Lung (tissue), 11 donors: ENCODE measurements at regions not wholly inside any gene's neighbourhood (a gene's known extent, or its start where the extent isn't known, plus 50 kb on each side); places are given as distances from the start of the nearest gene placed in this dataset.

Experiments used
- ATAC-seq: fragments of 200-7000 bp; cut with Tn5 transposase; one replicate; pipeline ENCODE4 v1.9.1; 2020; ENCODE audit warnings: moderate number of reproducible peaks; ENCODE audit not compliant: insufficient read depth, low FRiP score
- DNase-seq, 3 donors: peaks; one replicate each; pipeline ENCODE4 v3.0.0-alpha.2; 2013 to 2017
- H3K27ac ChIP-seq, 2 donors: one replicate each; pipeline ENCODE4 v1.5.1; 2013; ENCODE audit warnings: mild to moderate bottlenecking in 2 of 2, moderate library complexity in 2 of 2, control low read depth in 1 of 2, inconsistent platforms in 1 of 2, low read depth in 1 of 2, low read length in 1 of 2
- H3K27me3 ChIP-seq, 3 donors: one replicate each; pipeline ENCODE4 v1.5.1; 2013; ENCODE audit warnings: low read length in 2 of 3; ENCODE audit not compliant: control insufficient read depth in 3 of 3, insufficient read depth in 3 of 3
- H3K36me3 ChIP-seq, 4 donors: one replicate each; pipeline ENCODE4 v1.5.1; 2013; ENCODE audit warnings: low read length in 4 of 4, mild to moderate bottlenecking in 1 of 4, moderate library complexity in 1 of 4; ENCODE audit not compliant: control insufficient read depth in 4 of 4, insufficient read depth in 4 of 4
- H3K4me1 ChIP-seq, 5 donors: one replicate each; pipeline ENCODE4 v1.5.1; 2013; ENCODE audit warnings: low read length in 5 of 5, mild to moderate bottlenecking in 2 of 5, moderate library complexity in 1 of 5; ENCODE audit not compliant: control insufficient read depth in 5 of 5, insufficient read depth in 5 of 5
- H3K4me3 ChIP-seq: one replicate; pipeline ENCODE4 v1.5.1; 2013; ENCODE audit warnings: mild to moderate bottlenecking, control low read depth, moderate library complexity
- H3K9ac ChIP-seq, 2 donors: one replicate each; pipeline ENCODE4 v1.5.1; 2013; ENCODE audit warnings: low read length in 2 of 2, control low read depth in 1 of 2; ENCODE audit not compliant: insufficient read depth in 1 of 2
- H3K9me3 ChIP-seq, 4 donors: one replicate each; pipeline ENCODE4 v1.5.1; 2013; ENCODE audit warnings: low read length in 3 of 4, mild to moderate bottlenecking in 1 of 4, moderate library complexity in 1 of 4; ENCODE audit not compliant: control insufficient read depth in 4 of 4, insufficient read depth in 3 of 4
- CTCF ChIP-seq: IDR thresholded peaks from 2 replicates; pipeline ENCODE4 v1.5.1; 2012; ENCODE audit warnings: mild to moderate bottlenecking; ENCODE audit errors: control extremely low read depth, extremely low read depth
- WGBS, 2 donors: extraction: QIAGEN DNeasy Blood & Tissue Kit; methylation state at CpG; one replicate each; pipeline ENCODE4 v1.1.7; 2013; 5-methylcytosine and 5-hydroxymethylcytosine counted together
- donor health status: control.
- donor health status: control.
- donor health status: Bipolar disorder and iron deficiency.
- donor health status: healthy.
- donor health status: DM: yes; HTN: yes; CAD: no.

DNA sequence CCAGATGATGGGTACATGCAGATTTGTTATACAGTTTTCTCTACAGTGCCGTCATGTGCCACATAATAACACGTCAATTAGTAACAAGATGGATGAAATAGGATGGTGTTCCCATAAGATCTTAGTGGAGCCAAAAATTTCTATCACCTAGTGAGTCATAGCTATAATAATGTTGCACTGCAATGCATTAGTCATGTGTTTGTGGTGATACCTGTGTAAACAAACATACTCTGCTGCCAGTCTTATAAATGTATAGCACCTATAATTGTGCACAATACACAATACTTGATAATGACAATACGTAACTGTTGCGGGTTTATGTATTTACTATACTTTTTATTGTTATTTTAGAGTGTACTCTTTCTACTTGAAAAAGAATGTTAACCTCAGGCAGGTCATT lies 865.4 kb downstream of the MAT2B start:
- WGBS, 2 donors, result 89 to 91% methylated on average over 4 of the region's 4 CpGs
- no peak for TF ChIP-seq CTCF
- no peaks in the 10 kb centered on the region for H3K9me3 ChIP-seq
- H3K27ac ChIP-seq, result no peak overlapping the region
- DNase-seq, result no peak
- H3K36me3 ChIP-seq, result no peaks in the 10 kb centered on the region
- H3K4me1 ChIP-seq, result no peaks in the 10 kb centered on the region
- H3K4me3 ChIP-seq, result no peak overlapping the region
- no peak for ATAC-seq
- no peaks in the 10 kb centered on the region for H3K27me3 ChIP-seq
- no peak overlapping the region for H3K9ac ChIP-seq

- TF ChIP-seq CTCF, result no peak
- Histone ChIP-seq H3K27ac (no peak overlapping the region), H3K27me3 (no peaks in the 10 kb centered on the region), H3K4me3 (no peak overlapping the region), H3K4me1 (peaks cover 0 to 3% (median 0%) of the 10 kb centered on the region in 5 donors), H3K36me3 (no peaks in the 10 kb centered on the region), H3K9me3 (no peaks in the 10 kb centered on the region), H3K9ac (no peak overlapping the region)
- DNase-seq (no peak), ATAC-seq (no peak)
- WGBS, 2 donors, result 89 to 93% methylated on average over 1 of the region's 1 CpG
Observed at GRCh38 chr5:164372892-164373291, 867.5 kb downstream of the MAT2B start.

GRCh38 chr5:164373876-164374275 lies 868.5 kb downstream of the MAT2B start:
- no peaks in the 10 kb centered on the region for H3K9me3 ChIP-seq
- peaks cover 0 to 3% (median 0%) of the 10 kb centered on the region in 5 donors for H3K4me1 ChIP-seq
- no peak for ATAC-seq
- no peaks in the 10 kb centered on the region for H3K36me3 ChIP-seq
- TF ChIP-seq CTCF, result no peak
- no peak for DNase-seq
- H3K27me3 ChIP-seq, result no peaks in the 10 kb centered on the region
- H3K4me3 ChIP-seq, result no peak overlapping the region
- no peak overlapping the region for H3K9ac ChIP-seq
- 52 to 76% methylated on average over 2 of the region's 2 CpGs for WGBS, 2 donors
- H3K27ac ChIP-seq, result no peak overlapping the region

GRCh38 chr5:164375051-164375450 lies 869.6 kb downstream of the MAT2B start:
- Histone ChIP-seq H3K4me1 (peaks cover 0 to 3% (median 0%) of the 10 kb centered on the region in 5 donors), H3K27me3 (no peaks in the 10 kb centered on the region), H3K27ac (no peak overlapping the region), H3K4me3 (no peak overlapping the region), H3K9me3 (peaks cover 0 to 6% (median 2%) of the 10 kb centered on the region in 4 donors), H3K36me3 (no peaks in the 10 kb centered on the region), H3K9ac (no peak overlapping the region)
- TF ChIP-seq CTCF, result no peak
- ATAC-seq (no peak), DNase-seq (no peak)
- 35 to 74% methylated on average over 1 of the region's 1 CpG for WGBS, 2 donors
